ENCODE measurements at regions not wholly inside any gene's neighbourhood (a gene's known extent, or its start where the extent isn't known, plus 50 kb on each side); places are given as distances from the start of the nearest gene placed in this dataset.
"Not testable (repeated sequence)": the region's sequence is repeated elsewhere in the genome, so short reads cannot be mapped to it uniquely, and the experiment has no call there.

GRCh38 chr5:158264264-158264663 is 405.3 kb upstream of the CLINT1 start:
- no peak for DNase-seq (ENCODE audit: low spot score)

- DNase-seq (ENCODE audit: low spot score), result no peak
Observed at GRCh38 chr5:158261674-158262367, 402.9 kb upstream of the CLINT1 start.

- no peak for DNase-seq (ENCODE audit: low spot score)
Observed at GRCh38 chr5:158256096-158256495, 397.2 kb upstream of the CLINT1 start.

DNA sequence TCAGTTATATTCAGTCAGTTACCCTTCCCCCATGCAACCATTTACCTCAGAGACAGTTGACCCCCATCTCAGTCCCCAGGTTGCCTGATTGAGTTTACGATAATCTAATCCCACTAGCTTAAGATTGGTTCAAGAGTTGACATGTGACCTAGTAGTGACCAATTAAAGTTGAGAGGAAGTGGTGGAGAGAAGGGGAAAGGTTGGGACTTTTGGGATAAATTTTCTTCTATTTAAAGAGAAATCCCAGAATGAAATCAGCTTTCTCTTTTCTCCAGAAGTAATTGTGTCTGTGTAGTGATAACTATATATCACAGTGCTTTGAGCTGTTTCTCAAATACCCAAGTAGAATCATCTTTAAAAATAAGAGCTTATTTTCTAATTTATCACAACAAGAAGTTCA is 396.7 kb upstream of the CLINT1 start:
- no peak for DNase-seq (ENCODE audit: low spot score)

DNA sequence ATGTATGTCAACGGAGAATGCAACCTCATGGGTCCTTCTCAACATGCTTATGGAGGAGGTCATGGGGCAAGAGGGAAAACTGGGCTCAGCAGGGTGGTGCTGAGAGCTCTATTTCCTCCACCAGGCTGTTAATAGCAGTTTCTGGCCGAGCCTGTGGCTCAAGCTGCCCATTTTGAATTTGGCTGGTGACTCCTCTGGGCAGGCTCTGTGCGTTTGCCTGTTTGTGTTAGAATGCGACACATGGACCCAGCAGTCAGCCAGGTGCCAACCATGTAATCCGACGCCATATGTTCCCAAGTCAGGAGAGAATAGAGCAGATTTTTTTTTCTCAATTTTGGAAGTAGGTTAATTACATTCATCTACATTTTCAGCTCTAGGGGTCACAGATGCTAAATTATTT is 387.7 kb upstream of the CLINT1 start:
- no peak for DNase-seq (ENCODE audit: low spot score)

- DNase-seq (ENCODE audit: low spot score), result no peak
Observed at GRCh38 chr5:158245513-158245912, 386.6 kb upstream of the CLINT1 start.

DNA sequence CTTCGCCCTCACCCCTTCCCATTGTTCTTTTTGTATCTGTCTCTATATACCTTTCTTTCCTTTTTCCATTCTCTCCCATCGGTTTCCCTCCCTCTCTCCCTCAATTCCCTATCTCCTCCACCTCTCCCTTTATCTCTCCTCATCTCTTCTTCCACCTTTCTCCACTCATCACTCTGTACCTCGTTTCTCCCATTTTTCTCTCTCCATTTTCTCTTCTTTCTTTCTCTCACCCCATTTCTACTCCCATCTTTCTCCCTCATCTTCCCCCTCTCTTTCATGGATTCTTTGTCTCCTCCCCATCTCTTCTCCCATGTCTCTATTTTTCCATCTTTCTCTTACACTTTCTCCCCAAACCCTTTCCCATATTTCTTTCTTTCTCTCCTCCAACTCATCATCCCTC is 385.9 kb upstream of the CLINT1 start:
- no peak for DNase-seq (ENCODE audit: low spot score)

GRCh38 chr5:158236511-158237335 is 377.8 kb upstream of the CLINT1 start:
- no peak for DNase-seq (ENCODE audit: low spot score)

DNA sequence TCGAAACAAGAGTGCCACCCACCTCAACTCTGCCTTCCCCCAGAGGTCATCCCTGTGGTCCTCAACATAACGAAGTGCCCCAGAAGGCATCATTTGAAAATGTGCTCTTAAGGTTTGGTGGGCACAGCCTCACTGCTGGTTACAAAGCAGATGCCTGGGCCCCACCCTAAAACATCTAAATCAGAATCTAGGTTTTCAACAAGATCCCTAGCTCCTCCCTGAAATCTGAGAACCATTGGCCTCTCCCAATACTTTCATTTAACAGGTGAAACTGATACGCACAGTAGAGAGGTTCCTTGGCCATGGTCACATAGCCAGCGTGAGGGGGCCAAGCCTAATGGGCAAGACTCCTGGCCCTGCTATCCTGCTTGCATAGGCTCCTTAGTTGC is 376.2 kb upstream of the CLINT1 start:
- DNase-seq (ENCODE audit: low spot score), result no peak

DNA sequence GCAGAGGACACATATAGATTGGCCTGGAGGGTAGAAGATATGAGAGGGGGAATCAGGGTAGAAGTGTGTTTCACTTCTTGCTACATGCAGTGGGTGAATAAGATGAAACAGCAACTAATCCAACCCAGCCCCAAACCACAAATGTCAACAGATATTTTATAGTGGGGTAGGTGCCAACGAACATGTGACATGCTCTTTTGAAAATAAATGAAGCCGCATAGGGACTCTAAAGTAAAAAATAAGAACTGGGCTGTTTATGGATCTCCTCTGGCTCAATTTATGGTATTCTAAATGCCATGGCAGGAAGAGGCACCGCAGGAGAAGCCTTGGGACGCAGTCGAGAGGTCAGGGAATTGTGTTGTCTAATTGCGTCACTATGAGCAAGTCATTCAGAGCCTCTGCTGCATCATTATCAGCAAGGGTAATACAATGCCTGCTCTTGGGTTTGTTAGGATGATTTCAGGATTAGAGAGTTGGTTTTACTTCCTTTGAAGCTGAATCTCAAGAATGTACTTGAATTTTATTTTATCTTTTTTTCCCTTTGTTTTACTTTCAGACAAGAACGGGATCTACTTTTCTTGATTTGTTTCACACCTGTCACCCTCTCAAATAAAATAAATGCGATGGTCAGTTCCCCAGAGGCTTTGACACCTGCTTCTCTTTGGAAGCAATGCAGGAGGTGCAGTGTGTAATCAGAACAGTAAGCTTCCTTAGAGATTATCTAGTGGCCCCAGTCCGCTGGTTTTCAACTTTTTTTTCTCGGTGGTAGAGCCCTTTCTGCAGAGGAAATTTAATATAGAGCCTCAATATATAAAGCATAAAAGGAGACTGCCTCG is 375.6 kb upstream of the CLINT1 start:
- no peak for DNase-seq (ENCODE audit: low spot score)

GRCh38 chr5:158233735-158234322 is 374.9 kb upstream of the CLINT1 start:
- DNase-seq (ENCODE audit: low spot score), result no peak

- not testable (repeated sequence) for DNase-seq (ENCODE audit: low spot score)
Observed at GRCh38 chr5:158227314-158227713, 368.4 kb upstream of the CLINT1 start.

- no peak for DNase-seq (ENCODE audit: low spot score)
Observed at GRCh38 chr5:158226496-158226895, 367.6 kb upstream of the CLINT1 start.

GRCh38 chr5:158224253-158224652 is 365.3 kb upstream of the CLINT1 start:
- no peak for DNase-seq (ENCODE audit: low spot score)

- no peak for DNase-seq (ENCODE audit: low spot score)
Observed at GRCh38 chr5:158223054-158223600, 364.2 kb upstream of the CLINT1 start.

- DNase-seq (ENCODE audit: low spot score), result peak; percentile 3
Observed at GRCh38 chr5:158212917-158213316, 354.0 kb upstream of the CLINT1 start.

- no peak for DNase-seq (ENCODE audit: low spot score)
Observed at GRCh38 chr5:158212237-158212636, 353.3 kb upstream of the CLINT1 start.

DNA sequence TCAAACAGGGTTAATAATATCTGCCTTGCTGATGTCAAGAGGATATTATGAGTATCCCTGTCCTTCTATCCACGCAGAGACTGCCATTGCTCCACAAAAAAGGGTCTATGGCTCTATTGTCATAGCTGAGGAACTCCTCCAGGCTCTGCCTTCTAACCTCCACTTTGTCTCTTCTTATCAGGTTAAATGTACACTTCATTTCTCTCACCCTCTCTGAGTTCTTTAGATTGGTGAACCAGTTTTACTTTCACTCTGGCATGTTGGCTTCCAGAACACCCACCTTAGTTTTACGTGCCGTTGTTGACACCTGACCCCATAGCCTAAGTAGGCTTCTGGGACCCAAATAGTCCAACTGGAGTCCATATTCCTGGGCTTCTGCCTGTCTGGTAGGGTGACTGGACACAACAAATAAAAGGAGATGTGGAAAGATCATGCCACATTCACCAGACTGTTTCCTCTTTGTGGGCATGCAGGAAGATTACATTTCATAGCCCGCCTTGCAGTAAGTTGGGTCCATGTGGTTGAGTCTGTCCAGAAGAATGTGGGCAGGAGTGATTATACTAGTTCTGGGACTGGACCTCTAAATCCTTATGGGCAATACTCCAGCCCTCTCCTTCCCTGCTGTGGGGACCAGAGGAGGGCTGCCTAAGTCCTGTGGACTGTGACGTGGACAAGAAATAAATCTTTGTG is 350.4 kb upstream of the CLINT1 start:
- no peak for DNase-seq (ENCODE audit: low spot score)

DNA sequence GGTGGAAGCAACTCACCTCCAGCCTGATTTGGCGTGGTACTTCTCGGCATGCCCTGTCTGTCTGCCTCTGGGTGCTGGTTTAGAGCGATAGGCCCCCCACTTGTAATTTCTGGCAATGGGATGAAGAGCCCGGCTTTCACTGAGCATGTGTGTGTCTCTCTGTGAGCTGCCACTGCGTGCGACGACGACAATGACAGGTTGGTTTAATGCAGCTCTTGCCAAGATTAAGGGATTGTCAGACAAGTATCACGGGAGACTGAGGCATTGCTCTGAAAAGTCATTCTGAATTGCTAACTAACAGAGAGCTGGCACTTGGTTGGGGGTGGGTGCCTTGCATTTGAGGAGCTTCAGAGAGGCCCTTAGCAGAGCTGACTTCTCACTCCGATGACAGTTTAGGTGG is 348.8 kb upstream of the CLINT1 start:
- DNase-seq (ENCODE audit: low spot score), result no peak

GRCh38 chr5:158205992-158206391 is 347.0 kb upstream of the CLINT1 start:
- DNase-seq (ENCODE audit: low spot score), result no peak

- DNase-seq (ENCODE audit: low spot score), result no peak
Observed at GRCh38 chr5:158203261-158203660, 344.3 kb upstream of the CLINT1 start.
